ENCODE measurements at regions not wholly inside any gene's neighbourhood (a gene's known extent, or its start where the extent isn't known, plus 50 kb on each side); places are given as distances from the start of the nearest gene placed in this dataset.

GRCh38 chr2:220034426-220035130 is 407.1 kb downstream of the SLC4A3 start:
- intact Hi-C loops (cut with micrococcal nuclease) (no loop called here), in situ Hi-C loops (cut with MboI) (no loop called here)
- Histone ChIP-seq H2AFZ (ENCODE audit: low read depth, low read length) (no peak overlapping the region), H3K9me1 (ENCODE audit: control insufficient read depth, insufficient read depth, low read length) (no peaks in the 10 kb centered on the region), H3K9me3 (replicated peaks; ENCODE audit: control insufficient read depth, insufficient read depth, low read depth, low read length) (no peaks in the 10 kb centered on the region), H4K20me1 (replicated peaks; ENCODE audit: control insufficient read depth, insufficient read depth, low read length) (no peaks in the 10 kb centered on the region), H3K4me2 (ENCODE audit: insufficient read depth, low read length) (no peak overlapping the region), H3K4me1 (replicated peaks in 1 of 2; ENCODE audit: control insufficient read depth in 2 of 2, insufficient read depth in 2 of 2, low read length in 2 of 2) (no peaks in the 10 kb centered on the region), H3K79me2 (ENCODE audit: control insufficient read depth, insufficient read depth, low read length) (no peaks in the 10 kb centered on the region), H3K27ac (ENCODE audit: extremely low read depth, low read depth, low read length) (no peak overlapping the region), H3K9ac (ENCODE audit: insufficient read depth in 1 of 2, low read depth in 2 of 2, low read length in 2 of 2) (no peak overlapping the region), H3K4me3 (no peak overlapping the region), H3K36me3 (ENCODE audit: control insufficient read depth, insufficient read depth, low read length) (no peaks in the 10 kb centered on the region), H3K27me3 (ENCODE audit: control insufficient read depth in 2 of 2, insufficient read depth in 2 of 2, low read length in 2 of 2) (no peaks in the 10 kb centered on the region)
- TF ChIP-seq ZNF75A (CRISPR knock-in tag; IDR thresholded peaks at IDR 0.05) (no peak), SUPT5H (IDR thresholded peaks at IDR 0.05) (no peak), CBX5 (IDR thresholded peaks at IDR 0.05; ENCODE audit: borderline replicate concordance, low read depth) (no peak), NFE2 (IDR thresholded peaks at IDR 0.05; ENCODE audit: low read depth) (no peak), ZNF444 (CRISPR knock-in tag; IDR thresholded peaks at IDR 0.05) (no peak), C11orf30 (IDR thresholded peaks at IDR 0.05; ENCODE audit: low read depth) (no peak), OTX1 (CRISPR knock-in tag; IDR thresholded peaks at IDR 0.05) (no peak)
- no peak for FAIRE-seq
- POLR2A ChIA-PET: no interaction called here
- no peak for DNase-seq (ENCODE audit: extremely low read depth in 1 of 4, low spot score in 3 of 4)
- no peak for ATAC-seq
- CTCF ChIA-PET (ENCODE audit: low intra/inter-chr PET ratio): no interaction called here
- BruUV-seq (replicated peaks): no TSS peak

GRCh38 chr2:220036431-220036830 is 409.0 kb downstream of the SLC4A3 start:
- DNase-seq (ENCODE audit: extremely low read depth in 1 of 4, low spot score in 3 of 4) (no peak), ATAC-seq (no peak), FAIRE-seq (no peak)
- Histone ChIP-seq H3K27me3 (ENCODE audit: control insufficient read depth in 2 of 2, insufficient read depth in 2 of 2, low read length in 2 of 2) (no peaks in the 10 kb centered on the region), H3K4me3 (no peak overlapping the region), H3K9me3 (replicated peaks; ENCODE audit: control insufficient read depth, insufficient read depth, low read depth, low read length) (no peaks in the 10 kb centered on the region), H3K9me1 (ENCODE audit: control insufficient read depth, insufficient read depth, low read length) (no peaks in the 10 kb centered on the region), H3K4me1 (replicated peaks in 1 of 2; ENCODE audit: control insufficient read depth in 2 of 2, insufficient read depth in 2 of 2, low read length in 2 of 2) (no peaks in the 10 kb centered on the region), H3K79me2 (ENCODE audit: control insufficient read depth, insufficient read depth, low read length) (no peaks in the 10 kb centered on the region), H3K36me3 (ENCODE audit: control insufficient read depth, insufficient read depth, low read length) (no peaks in the 10 kb centered on the region), H3K9ac (ENCODE audit: insufficient read depth in 1 of 2, low read depth in 2 of 2, low read length in 2 of 2) (no peak overlapping the region), H3K4me2 (ENCODE audit: insufficient read depth, low read length) (no peak overlapping the region), H4K20me1 (replicated peaks; ENCODE audit: control insufficient read depth, insufficient read depth, low read length) (no peaks in the 10 kb centered on the region), H3K27ac (ENCODE audit: extremely low read depth, low read depth, low read length) (no peak overlapping the region), H2AFZ (ENCODE audit: low read depth, low read length) (no peak overlapping the region)
- in situ Hi-C loops (cut with MboI): no loop called here
- ChIA-PET POLR2A (interaction anchor here (0.7 kb wide), 1 partner anchor 11 kb away, joined by 3 read pairs; no protein-coding TSS in a partner anchor), CTCF (ENCODE audit: low intra/inter-chr PET ratio) (no interaction called here)
- intact Hi-C loops (cut with micrococcal nuclease): no loop called here
- no TSS peak for BruUV-seq (replicated peaks)
- TF ChIP-seq ZFP36 (IDR thresholded peaks at IDR 0.05; ENCODE audit: low read depth, low read length, partially characterized antibody) (no peak), ZNF696 (CRISPR knock-in tag; conservative IDR thresholded peaks at IDR 0.05) (no peak), BRCA1 (IDR thresholded peaks at IDR 0.05) (no peak), BRCA1 (CRISPR knock-in tag; IDR thresholded peaks at IDR 0.05) (no peak), ZNF324 (CRISPR knock-in tag; IDR thresholded peaks at IDR 0.05) (no peak), ZNF175 (CRISPR knock-in tag; IDR thresholded peaks at IDR 0.05; ENCODE audit: low read depth) (no peak), PTRF (tag; IDR thresholded peaks at IDR 0.05) (no peak), SMARCC2 (IDR thresholded peaks at IDR 0.05; ENCODE audit: low read depth) (no peak), U2AF1 (optimal IDR thresholded peaks at IDR 0.05; ENCODE audit: low read depth, low read length) (no peak), MNT (conservative IDR thresholded peaks at IDR 0.05) (no peak), PML (IDR thresholded peaks at IDR 0.05; ENCODE audit: low read length) (no peak), NFE2 (IDR thresholded peaks at IDR 0.05; ENCODE audit: low read depth) (no peak), GATA2 (CRISPR knock-in tag; IDR thresholded peaks at IDR 0.05) (no peak)

All from K562 (cell line).